ENCODE measurements at regions not wholly inside any gene's neighbourhood (a gene's known extent, or its start where the extent isn't known, plus 50 kb on each side); places are given as distances from the start of the nearest gene placed in this dataset.
A peak's percentile ranks its signal among the peaks of the same experiment; 100 is the strongest.

DNA sequence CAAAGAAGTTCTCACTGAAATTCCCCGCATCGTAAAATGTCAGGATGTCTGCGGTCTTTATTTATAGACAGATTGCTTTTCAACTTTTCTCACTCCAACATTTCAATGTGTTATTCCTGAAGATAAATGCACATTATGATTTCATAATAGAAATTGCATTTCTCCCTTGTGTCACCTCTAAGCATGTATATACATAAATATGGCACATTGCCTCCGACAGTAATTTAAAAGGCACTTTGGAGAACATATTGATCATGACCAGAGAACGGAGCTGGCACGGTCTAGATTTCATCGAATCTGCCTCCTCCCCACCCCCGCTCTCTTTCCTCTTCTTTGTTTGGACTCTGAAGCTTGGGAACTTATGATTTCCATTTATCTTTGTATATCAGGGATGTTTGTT, 54.9 kb upstream of the IGSF21 start:
- H3K4me1 ChIP-seq (ENCODE audit: control insufficient read depth, low read depth, low read length), result no peaks in the 10 kb centered on the region
- H3K4me3 ChIP-seq (ENCODE audit: low read length), result no peak overlapping the region
- H2BK5ac ChIP-seq (ENCODE audit: low read length), result no peak overlapping the region
- no peak for DNase-seq
- H3K4me2 ChIP-seq (ENCODE audit: low read length), result no peak overlapping the region
- H2BK15ac ChIP-seq (replicated peaks; ENCODE audit: low read depth), result no peak overlapping the region
- H4K5ac ChIP-seq (ENCODE audit: low read length), result no peak overlapping the region
- H3K36me3 ChIP-seq (ENCODE audit: control insufficient read depth, insufficient read depth, low read length), result no peaks in the 10 kb centered on the region
- H3K27ac ChIP-seq (ENCODE audit: low read depth, low read length), result no peak overlapping the region
- H3K79me1 ChIP-seq (ENCODE audit: low read length), result no peaks in the 10 kb centered on the region
- H4K8ac ChIP-seq (ENCODE audit: low read depth, low read length), result no peak overlapping the region
- H2AK5ac ChIP-seq (ENCODE audit: low read length), result no peak overlapping the region
- H3K23ac ChIP-seq (ENCODE audit: low read length), result no peak overlapping the region
- H2BK120ac ChIP-seq (ENCODE audit: low read depth, low read length), result no peak overlapping the region
- no peaks in the 10 kb centered on the region for H3K27me3 ChIP-seq (ENCODE audit: insufficient read depth, low read length, poor library complexity)
- H3K9ac ChIP-seq (ENCODE audit: low read length), result no peak overlapping the region
- no peak overlapping the region for H3K18ac ChIP-seq (ENCODE audit: low read length)
- H3K79me2 ChIP-seq (ENCODE audit: control insufficient read depth, insufficient read depth, low read length), result no peaks in the 10 kb centered on the region
- no peak overlapping the region for H3K4ac ChIP-seq (ENCODE audit: low read depth, low read length)
- no peak overlapping the region for H3K56ac ChIP-seq (ENCODE audit: low read length)
- WGBS (ENCODE audit: extremely low coverage, insufficient coverage, low lambda C conversion rate), result no CpG with 5 or more reads among the region's 8 CpGs

DNA sequence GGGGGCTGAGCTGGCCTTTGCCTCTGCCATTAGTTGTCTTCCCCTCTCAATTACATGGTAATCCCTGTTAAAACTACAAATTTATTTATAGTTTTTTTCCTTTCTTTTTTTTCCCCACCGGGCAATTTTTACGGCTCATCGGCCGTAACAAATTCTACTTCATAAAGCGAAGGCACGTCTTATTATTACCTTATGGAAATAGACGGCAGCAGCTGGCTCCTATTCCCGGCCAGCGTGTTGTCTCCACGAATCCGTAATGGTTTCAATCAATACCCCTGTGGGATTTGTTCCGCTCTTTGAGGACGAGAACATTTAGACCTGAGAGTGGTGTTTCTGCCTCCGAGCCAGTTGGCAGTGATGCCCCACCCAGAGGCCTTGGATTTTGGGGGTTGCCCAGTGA, 52.4 kb upstream of the IGSF21 start:
- no peaks in the 10 kb centered on the region for H3K4me1 ChIP-seq (ENCODE audit: control insufficient read depth, low read depth, low read length)
- H2BK120ac ChIP-seq (ENCODE audit: low read depth, low read length), result no peak overlapping the region
- H2BK15ac ChIP-seq (replicated peaks; ENCODE audit: low read depth), result no peak overlapping the region
- no peak overlapping the region for H2BK5ac ChIP-seq (ENCODE audit: low read length)
- H3K79me1 ChIP-seq (ENCODE audit: low read length), result no peaks in the 10 kb centered on the region
- no peaks in the 10 kb centered on the region for H3K36me3 ChIP-seq (ENCODE audit: control insufficient read depth, insufficient read depth, low read length)
- WGBS (ENCODE audit: extremely low coverage, insufficient coverage, low lambda C conversion rate), result no CpG with 5 or more reads among the region's 14 CpGs
- no peak overlapping the region for H3K4me3 ChIP-seq (ENCODE audit: low read length)
- no peaks in the 10 kb centered on the region for H3K27me3 ChIP-seq (ENCODE audit: insufficient read depth, low read length, poor library complexity)
- H3K18ac ChIP-seq (ENCODE audit: low read length), result no peak overlapping the region
- H3K56ac ChIP-seq (ENCODE audit: low read length), result no peak overlapping the region
- H3K23ac ChIP-seq (ENCODE audit: low read length), result no peak overlapping the region
- H3K4me2 ChIP-seq (ENCODE audit: low read length), result no peak overlapping the region
- H3K4ac ChIP-seq (ENCODE audit: low read depth, low read length), result no peak overlapping the region
- no peak overlapping the region for H4K8ac ChIP-seq (ENCODE audit: low read depth, low read length)
- no peak for DNase-seq
- no peaks in the 10 kb centered on the region for H3K79me2 ChIP-seq (ENCODE audit: control insufficient read depth, insufficient read depth, low read length)
- no peak overlapping the region for H2AK5ac ChIP-seq (ENCODE audit: low read length)
- H3K9ac ChIP-seq (ENCODE audit: low read length), result no peak overlapping the region
- H3K27ac ChIP-seq (ENCODE audit: low read depth, low read length), result no peak overlapping the region
- H4K5ac ChIP-seq (ENCODE audit: low read length), result no peak overlapping the region

DNA sequence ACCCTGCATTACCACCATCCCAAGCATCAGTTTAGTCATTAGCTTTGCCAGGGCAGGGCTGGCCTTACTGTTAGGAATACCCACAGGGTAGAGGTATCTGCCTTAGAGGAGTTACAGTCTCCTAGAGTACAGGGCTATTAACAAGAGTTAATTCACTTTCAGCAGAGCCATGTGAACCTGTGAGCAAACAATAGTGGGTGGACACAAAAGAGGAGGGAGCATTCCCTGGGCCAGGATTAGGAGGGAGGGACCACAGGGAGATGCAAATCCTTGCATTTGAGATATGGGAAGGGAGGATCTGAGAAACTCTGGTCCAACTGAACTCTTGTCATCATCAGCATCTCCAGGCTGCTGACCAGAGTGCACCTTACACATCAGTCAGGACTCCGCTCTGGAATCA, 51.1 kb upstream of the IGSF21 start:
- Histone ChIP-seq H3K56ac (ENCODE audit: low read length) (no peak overlapping the region), H3K4me2 (ENCODE audit: low read length) (no peak overlapping the region), H3K4ac (ENCODE audit: low read depth, low read length) (no peak overlapping the region), H3K36me3 (ENCODE audit: control insufficient read depth, insufficient read depth, low read length) (no peaks in the 10 kb centered on the region), H3K9ac (ENCODE audit: low read length) (no peak overlapping the region), H3K23ac (ENCODE audit: low read length) (no peak overlapping the region), H2AK5ac (ENCODE audit: low read length) (no peak overlapping the region), H3K27ac (ENCODE audit: low read depth, low read length) (no peak overlapping the region), H2BK120ac (ENCODE audit: low read depth, low read length) (no peak overlapping the region), H2BK5ac (ENCODE audit: low read length) (no peak overlapping the region), H4K8ac (ENCODE audit: low read depth, low read length) (no peak overlapping the region), H3K4me1 (ENCODE audit: control insufficient read depth, low read depth, low read length) (no peaks in the 10 kb centered on the region), H2BK15ac (replicated peaks; ENCODE audit: low read depth) (no peak overlapping the region), H3K79me2 (ENCODE audit: control insufficient read depth, insufficient read depth, low read length) (no peaks in the 10 kb centered on the region), H3K27me3 (ENCODE audit: insufficient read depth, low read length, poor library complexity) (no peaks in the 10 kb centered on the region), H3K79me1 (ENCODE audit: low read length) (no peaks in the 10 kb centered on the region), H3K4me3 (ENCODE audit: low read length) (no peak overlapping the region), H4K5ac (ENCODE audit: low read length) (no peak overlapping the region), H3K18ac (ENCODE audit: low read length) (no peak overlapping the region)
- peak; percentile 21 for DNase-seq
- no CpG with 5 or more reads among the region's 1 CpG for WGBS (ENCODE audit: extremely low coverage, insufficient coverage, low lambda C conversion rate)

DNA sequence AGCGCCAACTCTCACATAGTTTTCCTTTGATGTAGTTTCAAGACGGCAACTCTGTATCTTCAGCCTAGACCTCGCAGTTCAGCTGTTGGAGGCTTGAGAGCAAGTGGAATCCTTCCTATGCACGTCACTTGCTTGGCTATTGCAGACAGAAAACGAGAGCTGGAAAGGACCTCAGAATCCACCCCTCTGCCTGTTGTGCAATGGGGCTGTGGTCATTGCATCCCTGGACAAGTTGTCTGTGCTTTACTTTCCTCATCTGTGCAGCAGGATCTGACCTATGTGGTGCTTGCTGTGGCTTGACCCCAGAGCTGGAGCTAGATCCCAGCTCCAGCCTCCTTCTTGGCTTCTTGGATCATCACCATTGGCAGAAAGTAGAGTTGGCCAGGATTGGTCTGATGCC, 50.0 kb upstream of the IGSF21 start:
- no peak overlapping the region for H2BK120ac ChIP-seq (ENCODE audit: low read depth, low read length)
- H3K4me2 ChIP-seq (ENCODE audit: low read length), result no peak overlapping the region
- H3K9ac ChIP-seq (ENCODE audit: low read length), result no peak overlapping the region
- H3K27me3 ChIP-seq (ENCODE audit: insufficient read depth, low read length, poor library complexity), result no peaks in the 10 kb centered on the region
- H3K79me2 ChIP-seq (ENCODE audit: control insufficient read depth, insufficient read depth, low read length), result no peaks in the 10 kb centered on the region
- no peak overlapping the region for H2AK5ac ChIP-seq (ENCODE audit: low read length)
- no peaks in the 10 kb centered on the region for H3K4me1 ChIP-seq (ENCODE audit: control insufficient read depth, low read depth, low read length)
- no CpG with 5 or more reads among the region's 5 CpGs for WGBS (ENCODE audit: extremely low coverage, insufficient coverage, low lambda C conversion rate)
- no peak overlapping the region for H3K4me3 ChIP-seq (ENCODE audit: low read length)
- DNase-seq, result no peak
- H4K8ac ChIP-seq (ENCODE audit: low read depth, low read length), result no peak overlapping the region
- H3K27ac ChIP-seq (ENCODE audit: low read depth, low read length), result no peak overlapping the region
- no peak overlapping the region for H2BK5ac ChIP-seq (ENCODE audit: low read length)
- no peaks in the 10 kb centered on the region for H3K36me3 ChIP-seq (ENCODE audit: control insufficient read depth, insufficient read depth, low read length)
- H3K56ac ChIP-seq (ENCODE audit: low read length), result no peak overlapping the region
- H2BK15ac ChIP-seq (replicated peaks; ENCODE audit: low read depth), result no peak overlapping the region
- no peak overlapping the region for H4K5ac ChIP-seq (ENCODE audit: low read length)
- no peak overlapping the region for H3K4ac ChIP-seq (ENCODE audit: low read depth, low read length)
- no peaks in the 10 kb centered on the region for H3K79me1 ChIP-seq (ENCODE audit: low read length)
- H3K18ac ChIP-seq (ENCODE audit: low read length), result no peak overlapping the region
- no peak overlapping the region for H3K23ac ChIP-seq (ENCODE audit: low read length)
